ENCODE measurements at regions not wholly inside any gene's neighbourhood (a gene's known extent, or its start where the extent isn't known, plus 50 kb on each side); places are given as distances from the start of the nearest gene placed in this dataset.

DNA sequence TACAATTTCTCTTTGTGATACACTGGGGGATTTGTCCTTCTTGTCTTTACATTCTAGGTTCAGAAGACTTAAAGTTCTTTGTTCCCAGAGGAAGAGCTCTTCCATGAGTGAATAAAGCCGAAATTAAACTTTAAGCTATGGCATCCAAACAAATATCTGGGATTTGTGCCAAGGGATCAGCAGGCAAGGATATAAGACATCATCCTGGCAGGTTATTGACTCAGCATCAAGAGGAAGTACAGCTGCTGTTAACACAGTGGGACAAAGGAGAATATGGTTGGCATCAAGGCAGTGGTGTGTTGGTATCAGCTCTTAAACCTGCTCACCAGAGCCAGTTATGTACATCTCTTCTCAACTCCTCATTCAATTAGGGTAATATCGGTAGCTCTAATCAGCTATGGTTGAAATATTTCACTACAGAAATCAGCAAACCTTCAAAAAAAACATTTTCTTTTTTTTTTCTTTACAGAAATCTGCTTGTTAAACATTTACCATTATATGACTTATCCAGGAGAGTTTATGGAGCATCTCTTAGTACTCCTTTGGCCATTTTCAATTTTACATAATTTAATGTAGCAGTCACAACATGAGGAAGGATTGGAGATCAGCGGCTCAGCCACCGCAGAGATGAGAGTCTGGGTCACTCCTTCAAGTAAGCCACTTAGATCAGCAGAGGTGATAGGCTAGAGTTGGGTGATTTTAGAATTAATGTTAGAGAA is 1198.6 kb upstream of the EPHA6 start:
- H3K36me3 Mint-ChIP-seq, result peaks cover 9% of the 10 kb centered on the region
- H3K4me3 ChIP-seq (ENCODE audit: low read length), result no peak overlapping the region
- H3K9me3 ChIP-seq (ENCODE audit: control insufficient read depth, insufficient read depth, low read length), result no peaks in the 10 kb centered on the region
- intact Hi-C loops (cut with micrococcal nuclease), result no loop called here
- H3K36me3 ChIP-seq (ENCODE audit: control insufficient read depth, insufficient read depth, low read length), result no peaks in the 10 kb centered on the region
- no peak overlapping the region for H3K4me3 Mint-ChIP-seq
- no peaks in the 10 kb centered on the region for H3K27me3 Mint-ChIP-seq (ENCODE audit: low read depth in 2 of 2)
- no peak overlapping the region for H3K27ac ChIP-seq (ENCODE audit: low read length)
- H3K9me3 Mint-ChIP-seq, result peaks cover 18 to 20% of the 10 kb centered on the region in 2 donors
- no peaks in the 10 kb centered on the region for H3K27me3 ChIP-seq (ENCODE audit: control insufficient read depth, insufficient read depth, low read length)
- H3K4me1 Mint-ChIP-seq, result no peaks in the 10 kb centered on the region
- DNase-seq, result no peak
- ATAC-seq, result no peak
- TF ChIP-seq CTCF (IDR thresholded peaks at IDR 0.05), result no peak
- no peaks in the 10 kb centered on the region for H3K4me1 ChIP-seq (ENCODE audit: control insufficient read depth, insufficient read depth, low read length)
- no peak overlapping the region for H3K27ac Mint-ChIP-seq
- WGBS (ENCODE audit: insufficient coverage), result 89% methylated on average over 4 of the region's 4 CpGs

- intact Hi-C loops (cut with micrococcal nuclease), result no loop called here
- Histone ChIP-seq H3K4me3 (ENCODE audit: low read length) (no peak overlapping the region), H3K9me3 (ENCODE audit: control insufficient read depth, insufficient read depth, low read length) (no peaks in the 10 kb centered on the region), H3K4me1 (ENCODE audit: control insufficient read depth, insufficient read depth, low read length) (no peaks in the 10 kb centered on the region), H3K27ac (ENCODE audit: low read length) (no peak overlapping the region), H3K27me3 (ENCODE audit: control insufficient read depth, insufficient read depth, low read length) (no peaks in the 10 kb centered on the region), H3K36me3 (ENCODE audit: control insufficient read depth, insufficient read depth, low read length) (no peaks in the 10 kb centered on the region)
- H3K9me3 Mint-ChIP-seq, result peaks cover 3 to 15% of the 10 kb centered on the region in 2 donors
- H3K27ac Mint-ChIP-seq, result no peak overlapping the region
- H3K4me3 Mint-ChIP-seq, result no peak overlapping the region
- TF ChIP-seq CTCF (IDR thresholded peaks at IDR 0.05), result no peak
- H3K27me3 Mint-ChIP-seq (ENCODE audit: low read depth in 2 of 2), result no peaks in the 10 kb centered on the region
- ATAC-seq (no peak), DNase-seq (no peak)
- H3K4me1 Mint-ChIP-seq, result no peaks in the 10 kb centered on the region
- no peaks in the 10 kb centered on the region for H3K36me3 Mint-ChIP-seq
- WGBS (ENCODE audit: insufficient coverage), result 95% methylated on average over 2 of the region's 3 CpGs
These were observed 1188.3 kb upstream of the EPHA6 start for GRCh38 chr3:95626107-95626506.

GRCh38 chr3:95627293-95627692 is 1187.1 kb upstream of the EPHA6 start:
- H3K4me1 Mint-ChIP-seq, result no peaks in the 10 kb centered on the region
- H3K36me3 ChIP-seq (ENCODE audit: control insufficient read depth, insufficient read depth, low read length), result no peaks in the 10 kb centered on the region
- H3K4me3 Mint-ChIP-seq, result no peak overlapping the region
- WGBS (ENCODE audit: insufficient coverage), result 25% methylated on average over 3 of the region's 4 CpGs
- intact Hi-C loops (cut with micrococcal nuclease), result no loop called here
- H3K4me3 ChIP-seq (ENCODE audit: low read length), result no peak overlapping the region
- DNase-seq (no peak), ATAC-seq (no peak)
- peaks cover 3 to 15% of the 10 kb centered on the region in 2 donors for H3K9me3 Mint-ChIP-seq
- H3K27me3 ChIP-seq (ENCODE audit: control insufficient read depth, insufficient read depth, low read length), result no peaks in the 10 kb centered on the region
- no peak for TF ChIP-seq CTCF (IDR thresholded peaks at IDR 0.05)
- no peak overlapping the region for H3K27ac Mint-ChIP-seq
- H3K4me1 ChIP-seq (ENCODE audit: control insufficient read depth, insufficient read depth, low read length), result no peaks in the 10 kb centered on the region
- H3K36me3 Mint-ChIP-seq, result no peaks in the 10 kb centered on the region
- no peaks in the 10 kb centered on the region for H3K9me3 ChIP-seq (ENCODE audit: control insufficient read depth, insufficient read depth, low read length)
- no peak overlapping the region for H3K27ac ChIP-seq (ENCODE audit: low read length)
- no peaks in the 10 kb centered on the region for H3K27me3 Mint-ChIP-seq (ENCODE audit: low read depth in 2 of 2)

GRCh38 chr3:95627697-95628096 is 1186.7 kb upstream of the EPHA6 start:
- intact Hi-C loops (cut with micrococcal nuclease), result no loop called here
- DNase-seq (no peak), ATAC-seq (no peak)
- Histone ChIP-seq H3K27ac (ENCODE audit: low read length) (no peak overlapping the region), H3K27me3 (ENCODE audit: control insufficient read depth, insufficient read depth, low read length) (no peaks in the 10 kb centered on the region), H3K36me3 (ENCODE audit: control insufficient read depth, insufficient read depth, low read length) (no peaks in the 10 kb centered on the region), H3K4me1 (ENCODE audit: control insufficient read depth, insufficient read depth, low read length) (no peaks in the 10 kb centered on the region), H3K9me3 (ENCODE audit: control insufficient read depth, insufficient read depth, low read length) (no peaks in the 10 kb centered on the region), H3K4me3 (ENCODE audit: low read length) (no peak overlapping the region)
- no peak overlapping the region for H3K27ac Mint-ChIP-seq
- H3K4me1 Mint-ChIP-seq, result no peaks in the 10 kb centered on the region
- H3K36me3 Mint-ChIP-seq, result no peaks in the 10 kb centered on the region
- peaks cover 3 to 15% of the 10 kb centered on the region in 2 donors for H3K9me3 Mint-ChIP-seq
- TF ChIP-seq CTCF (IDR thresholded peaks at IDR 0.05), result no peak
- 73% methylated on average over 2 of the region's 2 CpGs for WGBS (ENCODE audit: insufficient coverage)
- no peaks in the 10 kb centered on the region for H3K27me3 Mint-ChIP-seq (ENCODE audit: low read depth in 2 of 2)
- H3K4me3 Mint-ChIP-seq, result no peak overlapping the region

Measured in natural killer cell (primary cell).